OCI-LY3 (cell line): ENCODE measurements at regions not wholly inside any gene's neighbourhood (a gene's known extent, or its start where the extent isn't known, plus 50 kb on each side); places are given as distances from the start of the nearest gene placed in this dataset.
"Not testable (repeated sequence)": the region's sequence is repeated elsewhere in the genome, so short reads cannot be mapped to it uniquely, and the experiment has no call there.

Experiments used
- H2AFZ ChIP-seq: fragments of 200-600, 300-600 bp; shearing (Covaris generic); 2 replicates; pipeline ENCODE4 v1.6.0; 2014; ENCODE audit warnings: antibody characterized with exemption, low read depth, low read length
- H3K27ac ChIP-seq: fragments of 200-600, 300-600 bp; sonication (generic); 2 replicates; pipeline ENCODE4 v1.5.1; 2014; ENCODE audit warnings: mild to moderate bottlenecking, low read length, moderate library complexity, mixed read lengths
- H3K27me3 ChIP-seq: fragments of 200-600, 300-600 bp; sonication (generic); 2 replicates; pipeline ENCODE4 v1.6.1; 2014; ENCODE audit warnings: low read depth, low read length, mixed read lengths
- H3K36me3 ChIP-seq: fragments of 200-600, 300-600 bp; sonication (generic); replicated peaks from 2 replicates; pipeline ENCODE3; 2014; ENCODE audit warnings: low read depth, low read length, mixed read lengths
- H3K4me1 ChIP-seq: fragments of 300-600, 200-600 bp; sonication (generic); 2 replicates; pipeline ENCODE4 v1.6.1; 2014; ENCODE audit warnings: low read length, mixed read lengths
- H3K4me2 ChIP-seq: fragments of 200-600, 300-600 bp; sonication (generic); 2 replicates; pipeline ENCODE4 v1.6.1; 2014; ENCODE audit warnings: low read length, mixed read lengths
- H3K4me3 ChIP-seq: fragments of 300-600, 200-600 bp; sonication (generic); 2 replicates; pipeline ENCODE4 v1.5.1; 2014; ENCODE audit warnings: antibody characterized with exemption, mild to moderate bottlenecking, low read length, moderate library complexity
- H3K79me2 ChIP-seq: fragments of 300-600, 200-600 bp; shearing (Covaris generic); 2 replicates; pipeline ENCODE4 v1.6.1; 2014; ENCODE audit warnings: mild to moderate bottlenecking, low read length, mixed read lengths
- H3K9ac ChIP-seq: fragments of 300-600, 200-600 bp; shearing (Covaris generic); 2 replicates; pipeline ENCODE4 v1.6.0; 2014; ENCODE audit warnings: mild to moderate bottlenecking, low read length, moderate library complexity
- H3K9me3 ChIP-seq: fragments of 200-600, 300-600 bp; shearing (Covaris generic); 2 replicates; pipeline ENCODE4 v1.6.1; 2014; ENCODE audit warnings: low read length, mixed read lengths; ENCODE audit not compliant: insufficient read depth
- H4K20me1 ChIP-seq: fragments of 200-600, 300-600 bp; sonication (generic); 2 replicates; pipeline ENCODE4 v1.6.1; 2016; ENCODE audit warnings: low read length, mixed read lengths; ENCODE audit not compliant: insufficient read depth
- CTCF ChIP-seq: fragments of 200-600, 300-600 bp; sonication (generic); IDR thresholded peaks from 2 replicates; pipeline ENCODE4 v1.5.1; 2014; ENCODE audit warnings: antibody characterized with exemption, low read length, low read depth
- EZH2phosphoT487 ChIP-seq: fragments of 200-600 bp; shearing (Covaris generic); IDR thresholded peaks from 2 replicates; pipeline ENCODE4 v1.6.1; 2018; ENCODE audit warnings: antibody characterized with exemption, mixed run types, low read depth

GRCh38 chr10:7053195-7053594 lies 357.6 kb downstream of the SFMBT2 start:
- H3K9me3 ChIP-seq = no peaks in the 10 kb centered on the region
- no peak overlapping the region for H3K4me2 ChIP-seq
- no peak overlapping the region for H3K27ac ChIP-seq
- H3K27me3 ChIP-seq = no peaks in the 10 kb centered on the region
- no peak overlapping the region for H3K9ac ChIP-seq
- no peaks in the 10 kb centered on the region for H4K20me1 ChIP-seq
- no peaks in the 10 kb centered on the region for H3K36me3 ChIP-seq
- no peaks in the 10 kb centered on the region for H3K4me1 ChIP-seq
- H3K79me2 ChIP-seq = no peaks in the 10 kb centered on the region
- TF ChIP-seq CTCF = no peak
- TF ChIP-seq EZH2phosphoT487 = no peak
- H3K4me3 ChIP-seq = no peak overlapping the region
- H2AFZ ChIP-seq = no peak overlapping the region

- not testable (repeated sequence) for H3K4me3 ChIP-seq, H3K79me2 ChIP-seq, H3K9ac ChIP-seq, H2AFZ ChIP-seq, H3K27ac ChIP-seq, H3K36me3 ChIP-seq, H3K27me3 ChIP-seq, H4K20me1 ChIP-seq, H3K4me2 ChIP-seq, H3K9me3 ChIP-seq, H3K4me1 ChIP-seq
These were observed 360.8 kb downstream of the SFMBT2 start for GRCh38 chr10:7050024-7050423.

GRCh38 chr10:7048061-7048460 lies 362.8 kb downstream of the SFMBT2 start:
- Histone ChIP-seq H3K79me2 (no peaks in the 10 kb centered on the region), H3K4me1 (peaks cover 4% of the 10 kb centered on the region), H3K27me3 (no peaks in the 10 kb centered on the region), H2AFZ (no peak overlapping the region), H3K4me2 (no peak overlapping the region), H3K27ac (no peak overlapping the region), H3K9ac (no peak overlapping the region), H3K36me3 (no peaks in the 10 kb centered on the region), H4K20me1 (no peaks in the 10 kb centered on the region), H3K4me3 (no peak overlapping the region), H3K9me3 (no peaks in the 10 kb centered on the region)
- TF ChIP-seq EZH2phosphoT487 = no peak
- TF ChIP-seq CTCF = no peak

- Histone ChIP-seq H4K20me1 (no peaks in the 10 kb centered on the region), H3K4me1 (peaks cover 4% of the 10 kb centered on the region), H3K79me2 (no peaks in the 10 kb centered on the region), H2AFZ (no peak overlapping the region), H3K4me3 (no peak overlapping the region), H3K27ac (no peak overlapping the region), H3K36me3 (no peaks in the 10 kb centered on the region), H3K9ac (no peak overlapping the region), H3K9me3 (no peaks in the 10 kb centered on the region), H3K4me2 (no peak overlapping the region), H3K27me3 (no peaks in the 10 kb centered on the region)
- TF ChIP-seq EZH2phosphoT487 (no peak), CTCF (no peak)
These were observed 364.2 kb downstream of the SFMBT2 start for GRCh38 chr10:7046615-7047014.
